ENCODE measurements at regions not wholly inside any gene's neighbourhood (a gene's known extent, or its start where the extent isn't known, plus 50 kb on each side); places are given as distances from the start of the nearest gene placed in this dataset.
"Not testable (repeated sequence)": the region's sequence is repeated elsewhere in the genome, so short reads cannot be mapped to it uniquely, and the experiment has no call there.

DNA sequence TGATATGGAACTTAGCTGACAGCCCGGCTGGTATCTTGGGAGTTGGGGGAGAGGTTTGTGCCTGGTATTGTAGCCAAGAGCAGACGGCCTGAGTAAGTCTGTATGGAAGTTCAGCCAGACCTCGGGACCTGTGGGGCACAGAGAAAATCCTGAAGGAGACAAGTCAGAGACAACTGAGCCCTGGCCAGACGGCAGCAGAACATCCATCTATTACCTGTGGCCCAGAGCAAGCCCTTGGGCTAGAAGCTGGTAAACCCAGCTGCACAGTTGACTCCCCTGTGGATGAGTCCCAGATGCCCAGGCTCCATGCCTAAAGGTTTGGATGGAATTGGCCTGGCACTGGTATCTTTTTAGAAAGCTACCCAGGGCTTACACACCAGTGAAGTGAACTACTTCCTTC, 70.4 kb upstream of the DLG1 start:
- DNase-seq (ENCODE audit: low read depth in 2 of 2) = no peak

DNA sequence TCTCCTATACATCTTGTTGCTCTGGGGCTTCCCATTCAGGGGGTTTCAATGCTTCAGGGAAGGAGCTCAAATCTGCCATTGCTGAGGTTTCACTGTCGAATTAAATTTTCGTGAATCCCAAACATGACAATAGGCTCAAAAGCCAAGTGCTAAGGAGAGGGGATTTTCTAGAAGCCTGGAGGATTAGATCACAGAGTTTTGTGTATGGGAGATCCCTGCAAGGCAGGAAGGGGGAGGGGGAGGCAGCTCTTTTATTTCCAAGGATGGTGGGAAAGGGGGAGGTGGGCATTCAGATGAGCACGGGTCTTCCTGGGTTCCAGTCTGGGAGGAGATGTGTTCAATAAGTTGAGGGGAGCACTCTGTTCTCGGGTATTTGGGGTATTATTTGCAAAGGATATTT, 69.9 kb upstream of the DLG1 start:
- no peak for DNase-seq (ENCODE audit: low read depth in 2 of 2)

DNA sequence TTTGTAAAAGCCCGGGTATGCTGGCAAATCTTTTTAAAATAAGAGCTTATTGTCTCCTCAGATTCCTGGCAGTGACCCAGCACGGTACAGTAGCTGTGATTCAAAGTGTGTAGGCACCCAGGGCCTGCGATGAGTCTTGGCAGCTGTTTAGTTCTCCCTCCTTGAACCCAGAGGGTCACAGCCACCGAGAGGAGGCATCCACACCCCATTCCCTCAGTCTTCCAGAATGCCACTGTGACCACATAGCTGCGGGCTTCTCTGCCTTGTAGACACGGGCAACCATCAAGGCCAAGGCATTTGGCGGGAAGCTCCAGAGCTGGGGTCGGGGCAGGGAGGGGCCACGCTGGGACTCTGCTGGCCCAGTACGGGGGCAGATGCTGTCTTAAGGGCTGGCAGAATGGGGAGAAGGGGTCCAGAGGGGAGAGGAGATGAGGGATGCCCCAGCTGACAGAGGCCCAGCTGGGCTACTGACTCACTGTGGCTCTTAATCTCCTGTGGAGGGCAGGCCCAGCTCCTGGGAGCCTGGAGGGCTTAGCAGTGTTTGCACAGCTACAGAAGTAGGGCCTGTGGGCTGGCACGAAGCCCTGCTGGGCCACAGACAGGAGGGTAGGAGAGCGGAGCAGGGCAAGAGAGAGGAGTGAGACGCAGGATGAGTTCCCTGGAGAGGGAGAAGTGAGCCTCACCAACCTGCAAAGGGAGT, 68.8 kb upstream of the DLG1 start:
- DNase-seq (ENCODE audit: low read depth in 2 of 2) = no peak

DNA sequence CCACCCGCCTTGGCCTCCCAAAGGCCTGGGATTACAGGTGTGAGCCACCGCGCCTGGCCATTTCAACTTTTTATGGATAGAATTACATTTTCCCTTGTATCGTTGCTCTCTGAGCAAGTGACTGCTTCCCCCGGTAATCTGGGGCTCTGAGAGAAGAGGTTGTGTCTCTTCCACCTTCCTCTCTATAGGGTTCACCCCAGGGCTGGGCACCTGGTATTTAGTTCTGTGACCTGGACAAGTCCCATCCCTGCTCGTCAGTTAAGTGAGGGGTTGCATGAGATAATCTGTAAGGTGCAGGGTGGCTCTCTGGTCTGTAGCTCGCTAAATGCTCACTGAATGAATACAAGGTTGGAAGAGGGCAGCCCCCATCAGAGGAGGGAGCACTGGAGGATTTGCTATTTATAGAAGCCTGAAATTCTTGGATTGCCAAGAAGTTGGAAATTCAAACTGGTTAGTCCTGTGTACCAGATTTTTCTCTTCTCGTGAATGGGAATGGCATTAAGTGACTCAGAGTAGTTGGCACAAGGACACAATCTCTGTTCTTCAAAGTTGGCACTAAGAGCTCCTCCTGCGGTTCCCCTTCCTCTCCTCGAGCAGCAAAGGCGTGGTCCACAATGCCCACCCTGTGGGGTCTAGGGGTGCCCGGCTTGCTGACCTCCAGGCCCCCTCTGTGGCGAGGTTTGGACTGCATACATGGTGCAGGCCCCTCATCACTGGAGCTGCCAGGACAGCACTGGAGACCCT, 68.1 kb upstream of the DLG1 start:
- DNase-seq (ENCODE audit: low read depth in 2 of 2) = no peak

DNA sequence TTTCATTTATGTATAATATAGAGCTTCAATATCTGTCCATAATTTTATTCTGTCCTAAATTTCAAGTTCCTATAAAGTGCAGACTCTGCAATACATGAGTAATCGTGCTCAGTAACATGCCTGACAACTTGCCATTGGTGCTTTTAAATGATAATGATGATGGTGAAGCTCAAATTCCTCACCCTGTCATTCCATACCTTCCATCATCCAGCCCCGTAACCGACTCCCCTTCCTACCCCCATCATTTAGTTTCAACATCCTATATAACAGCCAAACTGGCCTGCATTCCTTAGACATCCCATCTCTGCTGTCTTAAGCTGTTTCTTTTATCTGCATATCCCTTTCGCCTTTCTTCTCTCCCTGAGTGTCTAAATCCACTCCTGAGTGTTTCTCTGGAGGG, 67.2 kb upstream of the DLG1 start:
- no peak for DNase-seq (ENCODE audit: low read depth in 2 of 2)

DNA sequence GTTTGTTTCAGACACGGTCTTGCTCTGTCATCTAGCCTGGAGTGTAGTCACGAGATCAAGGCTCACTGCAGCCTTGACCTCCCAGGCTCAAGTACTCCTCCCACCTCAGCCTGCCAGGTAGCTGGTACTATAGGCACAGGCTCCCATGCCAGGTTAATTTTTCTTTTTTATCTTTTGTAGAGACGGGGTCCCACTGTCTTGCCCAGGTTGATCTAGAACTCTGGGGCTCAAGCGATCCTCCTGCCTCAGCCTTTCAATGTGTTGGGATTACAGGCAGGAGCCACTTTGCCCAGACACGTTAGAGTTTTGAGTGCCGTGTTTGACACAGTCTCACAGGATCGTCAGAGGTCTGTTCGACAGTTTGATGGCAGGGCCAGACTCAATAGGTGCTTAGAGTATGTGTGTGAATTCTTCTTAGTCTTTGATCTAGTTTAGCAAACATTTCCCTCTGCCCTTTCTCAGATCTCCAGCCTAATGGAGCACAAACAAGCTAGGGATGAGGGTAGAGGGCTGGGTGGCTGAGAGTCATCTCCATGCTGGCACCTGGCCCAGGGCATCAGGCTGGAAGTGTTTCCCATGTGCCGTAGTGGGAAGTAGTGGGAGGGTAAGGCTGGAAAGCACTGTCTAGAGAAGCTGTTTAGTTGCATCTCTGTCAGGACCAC, 66.1 kb upstream of the DLG1 start:
- DNase-seq (ENCODE audit: low read depth in 2 of 2) = no peak

DNA sequence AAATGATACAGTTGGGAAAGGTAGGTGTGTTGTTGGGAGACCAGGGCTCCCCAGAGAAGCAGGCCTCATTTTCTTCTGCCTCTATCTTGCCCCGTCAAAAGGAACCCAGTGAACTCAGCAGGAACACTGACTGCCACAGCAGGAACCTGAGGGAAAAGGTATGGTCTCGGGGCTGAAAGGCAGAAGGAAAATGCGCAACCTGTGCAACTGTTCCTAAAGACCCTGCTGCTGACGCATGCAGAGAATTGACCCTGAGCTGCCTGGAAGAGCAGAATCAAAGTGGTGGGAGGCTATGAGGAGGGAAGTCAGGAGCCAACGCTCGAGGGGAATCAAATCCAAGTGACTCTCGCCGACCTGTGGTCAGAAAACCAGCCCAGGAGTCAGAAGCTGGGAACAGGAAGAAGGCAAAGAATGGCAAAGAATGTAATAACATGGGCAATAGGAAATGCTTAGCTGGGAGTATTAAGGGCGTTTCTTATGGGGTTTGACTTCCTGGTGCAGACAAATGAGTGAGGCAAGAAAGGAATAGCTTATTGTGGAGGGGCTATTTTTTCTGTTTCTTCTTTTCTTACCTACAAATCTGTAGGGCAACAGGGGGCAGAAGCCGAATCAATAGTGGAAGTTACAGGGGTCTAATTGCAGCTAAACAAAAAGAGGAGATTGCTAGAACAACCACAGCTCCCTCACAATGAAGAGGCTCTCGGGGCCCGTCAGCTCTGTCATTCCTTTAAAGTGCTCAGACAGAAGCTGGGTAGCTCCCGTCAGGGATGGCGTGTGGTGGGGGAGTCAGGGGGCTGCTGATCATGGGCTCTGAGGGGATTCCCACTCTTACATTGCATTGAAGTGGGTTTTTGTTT, 65.4 kb upstream of the DLG1 start:
- no peak for DNase-seq (ENCODE audit: low read depth in 2 of 2)

DNA sequence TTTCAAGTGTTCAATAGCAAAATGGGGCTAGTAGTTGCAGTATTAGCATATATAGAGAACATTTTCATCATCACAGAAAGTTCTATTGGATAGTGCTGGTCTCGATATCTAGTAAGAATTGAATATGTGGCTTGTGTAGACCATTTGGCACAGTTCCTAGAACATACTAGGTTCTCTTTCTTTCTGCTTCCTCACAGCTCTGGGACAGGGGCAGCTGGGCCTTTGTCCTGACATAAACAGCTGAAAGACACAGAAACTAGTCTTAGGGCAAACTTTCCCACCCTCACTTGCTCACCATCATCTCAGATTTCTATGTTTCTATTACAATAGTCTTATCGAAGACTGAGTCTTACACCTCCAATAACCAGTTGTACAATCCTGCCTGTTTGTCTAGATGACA, 63.7 kb upstream of the DLG1 start:
- no peak for DNase-seq (ENCODE audit: low read depth in 2 of 2)

DNA sequence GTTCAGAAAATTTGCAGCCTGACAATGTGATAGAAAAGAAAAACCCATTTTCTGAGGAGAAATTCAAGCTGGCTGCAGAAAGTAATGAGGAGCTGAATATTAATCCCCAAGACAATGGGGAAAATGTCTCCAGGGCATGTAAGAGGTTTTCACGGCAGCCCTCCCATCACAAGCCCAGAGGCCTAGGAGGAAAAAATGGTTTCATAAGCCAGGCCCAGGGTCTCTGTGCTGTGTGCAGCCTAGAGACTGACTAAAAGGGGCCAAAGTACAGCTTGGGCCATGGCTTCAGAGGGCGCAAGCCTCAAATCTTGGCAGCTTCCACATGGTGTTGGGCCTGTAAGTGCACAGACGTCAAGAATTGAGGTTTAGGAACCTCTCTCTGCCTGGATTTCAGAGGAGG, 61.7 kb upstream of the DLG1 start:
- not testable (repeated sequence) for DNase-seq (ENCODE audit: low read depth in 2 of 2)

DNA sequence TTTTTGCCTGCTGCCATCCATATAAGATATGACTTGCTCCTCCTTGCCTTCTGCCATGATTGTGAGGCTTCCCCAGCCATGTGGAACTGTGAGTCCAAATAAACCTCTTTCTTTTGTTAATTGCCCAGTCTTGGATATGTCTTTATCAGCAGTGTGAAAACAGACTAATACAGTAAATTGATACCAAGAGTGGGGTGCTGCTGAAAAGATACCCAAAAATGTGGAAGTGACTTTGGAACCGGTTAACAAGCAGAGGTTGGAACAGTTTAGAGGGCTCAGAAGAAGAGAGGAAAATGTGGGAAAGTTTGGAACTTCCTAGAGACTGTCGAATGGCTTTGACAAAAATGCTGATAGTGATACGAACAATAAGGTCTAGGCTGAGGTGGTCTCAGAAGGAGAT, 61.1 kb upstream of the DLG1 start:
- DNase-seq (ENCODE audit: low read depth in 2 of 2) = not testable (repeated sequence)

DNA sequence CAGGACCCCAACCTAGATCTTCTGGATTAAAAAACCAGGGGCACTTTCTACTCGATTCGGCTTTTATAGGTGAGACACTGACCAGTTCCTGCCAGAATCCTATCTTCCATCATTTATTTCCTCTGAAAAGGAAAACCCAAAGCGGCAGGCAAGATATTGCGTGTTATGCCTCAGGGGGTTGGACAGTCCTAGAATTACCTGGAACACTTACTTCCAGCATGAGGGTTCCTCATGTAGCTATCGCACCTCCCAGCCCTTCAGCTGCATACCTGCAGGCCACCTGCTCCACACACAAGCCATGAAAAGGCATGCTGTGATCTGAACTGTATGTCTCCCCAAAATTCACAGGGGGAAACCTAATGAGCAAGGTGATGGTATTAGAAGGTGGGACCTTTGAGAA, 58.3 kb upstream of the DLG1 start:
- DNase-seq (ENCODE audit: low read depth in 2 of 2) = no peak

DNA sequence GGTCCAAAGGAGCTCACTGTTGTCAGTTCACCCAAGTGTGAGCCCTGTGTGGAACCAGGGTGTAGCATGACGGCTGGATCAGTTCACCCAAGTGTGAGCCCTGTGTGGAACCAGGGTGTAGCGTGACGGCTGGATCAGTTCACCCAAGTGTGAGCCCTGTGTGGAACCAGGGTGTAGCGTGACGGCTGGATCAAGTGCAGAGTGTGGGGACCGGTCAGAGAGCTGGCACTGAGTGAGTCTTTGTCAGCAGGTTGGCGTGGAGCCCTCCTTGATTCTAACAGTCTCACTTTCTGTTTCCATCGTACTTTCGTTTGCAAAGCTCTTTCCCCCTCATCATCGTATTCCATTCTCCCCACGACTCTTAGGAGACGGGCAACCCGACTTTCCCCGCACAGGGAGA, 57.9 kb upstream of the DLG1 start:
- no peak for DNase-seq (ENCODE audit: low read depth in 2 of 2)

DNA sequence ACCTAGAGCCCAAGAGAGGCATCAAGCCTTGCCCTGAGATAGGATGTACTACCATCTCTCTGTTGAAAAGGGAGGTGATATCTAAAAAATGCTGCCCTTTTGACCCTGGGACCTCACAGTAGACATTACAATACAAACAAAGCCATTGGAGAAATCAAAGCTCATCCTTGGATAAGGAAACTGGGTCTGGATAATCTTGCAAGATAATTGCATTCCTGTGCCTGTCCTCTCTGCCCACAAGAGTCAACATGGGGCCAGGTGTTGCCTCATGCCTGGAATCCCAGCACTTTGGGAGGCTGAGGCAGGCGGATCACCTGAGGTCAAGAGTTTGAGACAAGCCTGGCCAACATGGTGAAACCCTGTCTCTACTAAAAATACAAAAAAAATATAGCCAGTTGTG, 57.3 kb upstream of the DLG1 start:
- DNase-seq (ENCODE audit: low read depth in 2 of 2) = no peak

DNA sequence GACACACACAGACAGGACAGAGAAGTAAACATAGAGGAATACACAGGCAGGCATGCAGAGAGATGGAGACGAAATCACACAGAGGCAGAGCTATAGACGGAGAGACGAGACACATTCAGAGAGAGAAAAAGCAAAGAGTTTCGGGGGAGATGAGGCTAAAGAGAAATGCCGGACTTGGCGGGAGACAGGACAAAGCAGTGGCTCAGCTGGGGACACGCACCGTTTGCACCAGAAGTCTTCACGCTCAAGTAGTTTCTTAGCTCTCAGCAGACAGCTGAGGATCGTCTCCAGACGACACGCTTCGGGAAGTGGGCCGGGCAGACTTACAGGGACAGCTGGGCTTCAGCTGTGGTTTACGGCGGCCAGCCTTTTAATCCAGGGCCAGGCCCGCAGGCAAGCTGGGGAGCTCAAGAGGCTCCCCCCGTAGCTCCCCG, 56.2 kb upstream of the DLG1 start:
- no peak for DNase-seq (ENCODE audit: low read depth in 2 of 2)

DNA sequence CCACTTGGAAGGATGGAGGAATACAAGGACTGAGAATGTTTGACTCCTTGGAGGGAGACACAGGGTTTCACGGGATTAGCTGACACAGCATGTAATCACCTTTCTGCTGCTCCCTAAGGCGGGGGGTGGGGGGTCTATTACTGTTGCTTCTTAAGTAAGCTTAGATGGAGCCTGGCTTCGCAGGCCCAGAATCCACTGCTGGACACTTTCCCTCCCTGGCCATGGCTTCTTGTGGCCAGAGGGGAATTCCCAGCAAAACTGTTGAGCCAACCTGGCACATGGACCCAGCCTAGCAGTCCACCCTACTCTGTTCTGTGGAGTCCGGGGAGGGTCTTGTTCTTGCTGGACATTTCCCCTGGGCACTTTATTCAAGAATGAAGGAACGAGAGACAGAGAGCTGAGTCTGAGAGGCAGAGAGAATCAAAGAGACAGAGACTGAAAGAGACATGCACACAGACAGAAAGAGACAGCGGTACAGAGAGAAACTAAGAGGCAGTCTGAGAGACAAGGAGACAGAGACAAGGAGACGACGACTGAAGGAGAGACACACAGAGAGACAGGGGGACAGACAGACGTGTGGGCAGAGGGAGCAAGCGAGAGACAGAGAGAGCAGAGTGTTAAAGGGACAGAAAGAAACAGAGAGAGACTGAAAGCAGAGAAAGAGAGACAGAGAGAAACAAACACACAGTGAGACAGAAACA, 55.6 kb upstream of the DLG1 start:
- DNase-seq (ENCODE audit: low read depth in 2 of 2) = no peak

DNA sequence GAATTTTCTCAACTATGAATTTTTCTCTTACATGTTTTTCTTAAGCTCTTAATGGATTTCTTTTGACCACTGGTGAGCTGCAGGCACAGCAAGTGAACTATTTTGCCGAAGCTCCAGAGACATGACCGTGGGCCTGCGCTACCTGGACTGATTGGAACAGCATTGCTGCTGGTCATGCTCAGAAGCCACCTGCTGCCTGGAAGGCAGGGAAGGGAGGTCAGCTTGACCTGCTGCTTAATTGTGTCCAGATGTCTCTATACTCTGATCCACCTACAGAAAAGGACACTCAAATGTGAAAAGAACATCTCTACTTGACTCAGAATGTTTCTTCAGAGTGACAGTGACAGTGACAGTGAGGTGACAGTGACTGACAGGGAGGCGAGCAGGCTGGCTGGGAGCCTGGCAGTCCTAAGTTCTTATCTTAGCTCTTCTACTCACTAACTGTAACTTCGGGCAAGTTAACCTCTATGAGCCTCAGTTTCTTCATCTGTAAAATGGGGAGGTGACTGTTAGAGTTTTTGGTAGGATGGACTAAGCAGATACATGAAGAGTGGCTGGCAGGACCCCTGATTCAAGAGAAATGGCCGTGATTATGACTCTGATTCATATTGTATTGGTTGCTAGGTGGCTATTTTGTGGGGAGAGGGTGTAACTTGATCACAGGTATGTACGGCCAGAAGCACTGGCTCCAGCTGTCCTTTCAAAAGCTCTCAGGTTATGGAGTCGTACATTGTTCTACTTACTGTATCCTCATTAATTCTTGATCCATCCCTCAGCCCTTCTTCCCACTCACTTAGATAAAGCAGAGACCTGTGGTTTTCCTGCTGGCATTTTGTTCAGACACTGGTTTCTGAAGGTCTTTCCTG, 54.8 kb upstream of the DLG1 start:
- no peak for DNase-seq (ENCODE audit: low read depth in 2 of 2)

DNA sequence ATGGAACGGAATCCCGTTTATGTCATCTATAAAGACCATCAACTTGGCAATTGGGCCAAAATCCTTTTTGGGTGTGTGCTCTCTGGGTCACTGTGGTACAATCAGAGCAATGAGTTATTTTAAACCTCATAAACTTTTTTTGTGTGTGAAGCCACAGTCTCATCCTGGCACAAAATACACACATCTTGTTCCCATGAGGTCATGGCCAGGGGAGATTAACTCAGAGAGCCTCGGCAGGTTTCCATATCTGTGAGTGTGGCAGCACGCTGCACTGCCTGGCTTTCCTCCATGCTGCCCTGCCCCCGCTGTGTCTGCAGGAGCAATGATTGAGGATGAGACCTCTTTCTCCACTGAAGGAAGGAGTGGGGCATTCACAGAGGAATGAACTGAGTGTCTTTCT, 54.0 kb upstream of the DLG1 start:
- DNase-seq (ENCODE audit: low read depth in 2 of 2) = no peak

DNA sequence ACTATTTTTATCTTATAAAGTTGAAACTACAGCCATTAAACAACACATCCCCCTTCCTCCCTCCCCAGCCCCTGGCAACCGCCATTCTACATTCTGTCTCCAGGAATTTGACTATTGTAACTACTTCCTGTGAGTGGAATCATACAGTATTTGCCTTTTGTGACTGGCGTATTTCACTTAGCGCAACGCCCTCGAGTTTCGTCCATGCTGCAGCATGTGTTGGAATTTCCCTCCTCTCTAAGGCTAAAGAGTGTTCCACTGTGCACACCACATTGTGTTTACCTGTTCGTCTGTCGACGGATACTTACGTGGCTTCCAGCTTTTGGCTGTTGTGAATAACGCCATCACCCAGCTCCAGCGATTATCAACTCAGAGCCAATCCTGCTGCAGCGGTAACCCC, 52.0 kb upstream of the DLG1 start:
- no peak for DNase-seq (ENCODE audit: low read depth in 2 of 2)

DNA sequence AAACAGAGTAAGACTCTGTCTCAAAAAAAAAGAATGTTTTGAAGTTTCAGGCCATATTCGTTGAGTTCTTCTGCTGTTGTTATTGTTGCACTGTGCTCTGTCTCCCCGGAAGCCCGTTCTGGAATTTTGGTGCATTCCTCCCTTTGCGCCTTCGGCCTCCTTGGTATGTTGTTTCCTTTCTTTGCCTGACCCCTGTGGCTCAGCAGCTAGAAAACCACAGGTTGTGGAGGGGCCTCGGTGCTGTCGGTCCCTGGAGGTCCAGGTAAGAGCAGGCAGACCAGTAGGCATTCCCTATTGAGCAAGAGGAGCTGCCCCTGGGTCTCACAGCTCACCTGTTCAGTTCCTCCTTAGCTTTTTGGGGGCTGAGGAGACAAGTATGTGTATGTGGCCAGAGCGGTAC, 51.0 kb upstream of the DLG1 start:
- DNase-seq (ENCODE audit: low read depth in 2 of 2) = no peak

Data from stimulated activated CD8-positive, alpha-beta memory T cell treated with anti-CD3 and anti-CD28 coated beads, Interleukin-15, amount 100 ng/mL, for 48 hours (primary cell).